Upper lobe of left lung (tissue), 4 donors: ENCODE measurements at regions not wholly inside any gene's neighbourhood (a gene's known extent, or its start where the extent isn't known, plus 50 kb on each side); places are given as distances from the start of the nearest gene placed in this dataset.

Experiments used
- CTCF ChIP-seq, 6 experiments: fragments of 450-650 bp in 4 of 6; fragments of 200-600 bp in 2 of 6; sonication (generic) in 2 of 6; IDR thresholded peaks; one replicate each; pipeline ENCODE4 v1.5.1; 2016 to 2019; ENCODE audit warnings: antibody characterized with exemption in 6 of 6
- POLR2A ChIP-seq, 4 donors: fragments of 450-650 bp; IDR thresholded peaks; one replicate each; pipeline ENCODE4 v1.5.1; 2016 to 2017; ENCODE audit warnings: antibody characterized with exemption in 4 of 4, mild to moderate bottlenecking in 2 of 4
- POLR2AphosphoS5 ChIP-seq, 2 donors: sonication (generic); formaldehyde crosslinking; IDR thresholded peaks; one replicate each; pipeline ENCODE4 v1.5.1; 2017; ENCODE audit warnings: antibody characterized with exemption in 2 of 2

DNA sequence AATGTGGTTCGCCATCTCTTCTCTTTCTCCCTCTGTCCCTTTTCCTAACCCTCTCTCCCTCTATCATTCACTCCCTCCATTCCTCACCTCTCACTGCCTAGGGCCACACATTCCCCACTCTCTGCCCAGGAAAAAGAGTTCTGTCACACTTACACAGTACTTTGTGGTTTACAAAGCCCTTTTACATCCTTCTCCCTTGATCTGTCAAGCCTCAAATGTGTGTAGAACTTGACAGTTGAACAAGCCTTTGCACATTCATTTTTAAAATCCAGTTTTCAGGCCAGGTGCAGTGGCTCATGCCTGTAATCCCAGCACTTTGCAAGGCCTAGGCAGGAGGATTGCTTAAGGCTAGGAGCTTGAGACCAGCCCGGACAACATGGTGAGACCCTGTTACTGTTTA is 156.3 kb downstream of the VSIG4 start:
- TF ChIP-seq CTCF (IDR thresholded peaks at IDR 0.05) (no peak), POLR2AphosphoS5 (IDR thresholded peaks at IDR 0.05) (no peak), POLR2A (IDR thresholded peaks at IDR 0.05) (no peak)
